ENCODE measurements at regions not wholly inside any gene's neighbourhood (a gene's known extent, or its start where the extent isn't known, plus 50 kb on each side); places are given as distances from the start of the nearest gene placed in this dataset.
"Not testable (repeated sequence)": the region's sequence is repeated elsewhere in the genome, so short reads cannot be mapped to it uniquely, and the experiment has no call there.

- DNase-seq (ENCODE audit: low spot score) = no peak
Measured at GRCh38 chr3:139134678-139135372, 90.1 kb upstream of the PRR23C start.

- DNase-seq (ENCODE audit: low spot score) = no peak
Measured at GRCh38 chr3:139135657-139136056, 91.0 kb upstream of the PRR23C start.

- DNase-seq (ENCODE audit: low spot score) = no peak
Measured at GRCh38 chr3:139136469-139137202, 91.9 kb upstream of the PRR23C start.

- no peak for DNase-seq (ENCODE audit: low spot score)
Measured at GRCh38 chr3:139140553-139140952, 95.9 kb upstream of the PRR23C start.

- DNase-seq (ENCODE audit: low spot score) = not testable (repeated sequence)
Measured at GRCh38 chr3:139145980-139146379, 101.3 kb upstream of the PRR23C start.

- no peak for DNase-seq (ENCODE audit: low spot score)
Measured at GRCh38 chr3:139151530-139151929, 106.8 kb upstream of the PRR23C start.

GRCh38 chr3:139153434-139153833 lies 108.7 kb upstream of the PRR23C start:
- not testable (repeated sequence) for DNase-seq (ENCODE audit: low spot score)

GRCh38 chr3:139157161-139157932 lies 112.7 kb upstream of the PRR23C start:
- DNase-seq (ENCODE audit: low spot score) = no peak

- no peak for DNase-seq (ENCODE audit: low spot score)
Measured at GRCh38 chr3:139159356-139159755, 114.7 kb upstream of the PRR23C start.

- no peak for DNase-seq (ENCODE audit: low spot score)
Measured at GRCh38 chr3:139173372-139174108, 128.8 kb upstream of the PRR23C start.

- no peak for DNase-seq (ENCODE audit: low spot score)
Measured at GRCh38 chr3:139180489-139180888, 135.8 kb upstream of the PRR23C start.

GRCh38 chr3:139182143-139182542 lies 137.5 kb upstream of the PRR23C start:
- no peak for DNase-seq (ENCODE audit: low spot score)

- no peak for DNase-seq (ENCODE audit: low spot score)
Measured at GRCh38 chr3:139182598-139182997, 137.9 kb upstream of the PRR23C start.

GRCh38 chr3:139185527-139185926 lies 140.8 kb upstream of the PRR23C start:
- DNase-seq (ENCODE audit: low spot score) = no peak

- DNase-seq (ENCODE audit: low spot score) = no peak
Measured at GRCh38 chr3:139187154-139187553, 142.5 kb upstream of the PRR23C start.

- no peak for DNase-seq (ENCODE audit: low spot score)
Measured at GRCh38 chr3:139187648-139188047, 143.0 kb upstream of the PRR23C start.

GRCh38 chr3:139189943-139190342 lies 145.3 kb upstream of the PRR23C start:
- no peak for DNase-seq (ENCODE audit: low spot score)

- DNase-seq (ENCODE audit: low spot score) = not testable (repeated sequence)
Measured at GRCh38 chr3:139194421-139194820, 149.4 kb upstream of the MRPS22 start.

GRCh38 chr3:139196146-139196545 lies 147.7 kb upstream of the MRPS22 start:
- not testable (repeated sequence) for DNase-seq (ENCODE audit: low spot score)

GRCh38 chr3:139197251-139197650 lies 146.6 kb upstream of the MRPS22 start:
- no peak for DNase-seq (ENCODE audit: low spot score)

- DNase-seq (ENCODE audit: low spot score) = no peak
Measured at GRCh38 chr3:139198186-139198585, 145.6 kb upstream of the MRPS22 start.

- DNase-seq (ENCODE audit: low spot score) = no peak
Measured at GRCh38 chr3:139198929-139199328, 144.9 kb upstream of the MRPS22 start.
